ENCODE measurements at regions not wholly inside any gene's neighbourhood (a gene's known extent, or its start where the extent isn't known, plus 50 kb on each side); places are given as distances from the start of the nearest gene placed in this dataset.

GRCh38 chr3:26375843-26376530 is 246.6 kb upstream of the LRRC3B start:
- TF ChIP-seq POLR2A (IDR thresholded peaks at IDR 0.05) (no peak), CTCF (IDR thresholded peaks at IDR 0.05) (no peak)
